CD4-positive, alpha-beta T cell (primary cell): ENCODE measurements at regions not wholly inside any gene's neighbourhood (a gene's known extent, or its start where the extent isn't known, plus 50 kb on each side); places are given as distances from the start of the nearest gene placed in this dataset.

Experiments used
- ATAC-seq: fragments of 200-7000 bp; cut with Tn5 transposase; one replicate; pipeline ENCODE4 v1.10.0; 2022; ENCODE audit warnings: mild to moderate bottlenecking; ENCODE audit not compliant: poor library complexity
- CTCF ChIA-PET: fragments of 350-600 bp; sonication (Branson Sonifier 250); formaldehyde crosslinking; loops from one replicate; lab custom pipeline; 2021; ENCODE audit warnings: antibody characterized with exemption, inconsistent platforms; lab: Charles Lee
- POLR2A ChIA-PET: fragments of 350-600 bp; sonication (Branson Sonifier 250); formaldehyde crosslinking; loops from one replicate; lab custom pipeline; 2021; ENCODE audit warnings: antibody characterized with exemption, inconsistent platforms; lab: Charles Lee
- DNase-seq, 14 experiments: peaks; one replicate each; pipeline ENCODE4 v3.0.0-alpha.2; 2013 to 2020; ENCODE audit warnings: mixed read lengths in 2 of 14
- H3K27ac ChIP-seq, 2 donors: one replicate each; pipeline versions ENCODE4 v1.5.1 to v1.7.0; 2013; ENCODE audit warnings: low read length in 2 of 2, low read depth in 1 of 2, mild to moderate bottlenecking in 1 of 2
- H3K27me3 ChIP-seq, 2 experiments: 1 replicate in 1 of 2; 2 replicates in 1 of 2; pipeline versions ENCODE4 v1.6.1 to v1.7.0; 2013; ENCODE audit warnings: low read length in 2 of 2, control low read depth in 1 of 2, mild to moderate bottlenecking in 1 of 2, moderate library complexity in 1 of 2; ENCODE audit not compliant: insufficient read depth in 2 of 2, control insufficient read depth in 1 of 2
- H3K36me3 ChIP-seq: one replicate; pipeline ENCODE4 v1.6.1; 2013; ENCODE audit warnings: low read length, control low read depth; ENCODE audit not compliant: insufficient read depth
- H3K4me1 ChIP-seq: one replicate; pipeline ENCODE4 v1.6.1; 2013; ENCODE audit warnings: low read length, control low read depth; ENCODE audit not compliant: insufficient read depth
- H3K4me3 ChIP-seq: one replicate; pipeline ENCODE4 v1.5.1; 2013; ENCODE audit warnings: mild to moderate bottlenecking, low read length, moderate library complexity
- H3K9me3 ChIP-seq, 2 experiments: 1 replicate in 1 of 2; 2 replicates in 1 of 2; pipeline versions ENCODE4 v1.6.1 to v1.7.0; 2013; ENCODE audit warnings: low read length in 2 of 2, mild to moderate bottlenecking in 2 of 2, control low read depth in 1 of 2, moderate library complexity in 1 of 2; ENCODE audit not compliant: control insufficient read depth in 1 of 2, insufficient read depth in 1 of 2
- H3K27ac Mint-ChIP-seq: one replicate; pipeline ENCODE4 v1.8.0; 2020; ENCODE audit warnings: mixed read lengths
- H3K27me3 Mint-ChIP-seq: one replicate; pipeline ENCODE4 v1.8.0; 2021; ENCODE audit warnings: mixed read lengths
- H3K36me3 Mint-ChIP-seq: one replicate; pipeline ENCODE4 v1.8.0; 2021; ENCODE audit warnings: low read depth, mixed read lengths
- H3K4me1 Mint-ChIP-seq: one replicate; pipeline ENCODE4 v1.8.0; 2021; ENCODE audit warnings: low read depth, mixed read lengths
- H3K4me3 Mint-ChIP-seq: one replicate; pipeline ENCODE4 v1.8.0; 2020; ENCODE audit warnings: mild to moderate bottlenecking, mixed read lengths
- H3K9me3 Mint-ChIP-seq: one replicate; pipeline ENCODE4 v1.8.0; 2020; ENCODE audit warnings: mixed read lengths
- intact Hi-C, 2 experiments: fragments of 100-400 bp; cut with DNase I in 1 of 2; cut with micrococcal nuclease in 1 of 2; formaldehyde crosslinking; loops; one replicate each; pipeline versions ENCODE4 v1.15.1 to v1.9.0; 2023 to 2025; cut with DNase I, micrococcal nuclease
- TF ChIP-seq, protein P1 (sequence below): fragments of 200-600 bp; IDR thresholded peaks from one replicate; pipeline ENCODE4 v1.8.0; 2022; ENCODE audit warnings: antibody characterized with exemption, mild to moderate bottlenecking

DNA sequence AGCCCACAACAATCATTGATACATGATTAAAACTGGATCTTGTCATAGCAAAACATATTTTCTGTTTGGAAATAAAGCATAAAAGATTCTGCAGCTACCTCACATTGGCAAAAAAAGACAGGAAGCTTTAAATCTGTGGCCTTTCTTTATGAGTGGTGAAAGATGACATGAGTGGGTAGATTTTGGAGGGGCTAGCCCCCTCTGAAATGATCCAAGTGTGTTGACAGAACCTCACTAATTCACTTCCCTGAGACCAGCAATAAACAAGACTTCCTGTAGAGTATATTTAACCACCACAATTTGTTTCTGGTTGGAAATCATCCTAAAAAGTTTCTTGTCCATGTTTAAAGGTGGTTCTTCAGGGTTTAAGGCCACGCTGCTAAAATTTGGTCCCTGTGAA, 530.8 kb downstream of the SPATA31D1 start:
- Histone ChIP-seq H3K9me3 (no peaks in the 10 kb centered on the region), H3K36me3 (no peaks in the 10 kb centered on the region), H3K27ac (no peak overlapping the region), H3K4me3 (no peak overlapping the region), H3K4me1 (no peaks in the 10 kb centered on the region), H3K27me3 (no peaks in the 10 kb centered on the region)
- Mint-ChIP-seq H3K36me3 (no peaks in the 10 kb centered on the region), H3K4me1 (no peaks in the 10 kb centered on the region), H3K4me3 (no peak overlapping the region), H3K27me3 (no peaks in the 10 kb centered on the region), H3K9me3 (peaks cover 4% of the 10 kb centered on the region), H3K27ac (no peak overlapping the region)
- intact Hi-C loops: no loop called here
- POLR2A ChIA-PET: no interaction called here
- no peak for ATAC-seq
- no peak for DNase-seq
- TF ChIP-seq, protein P1, sequence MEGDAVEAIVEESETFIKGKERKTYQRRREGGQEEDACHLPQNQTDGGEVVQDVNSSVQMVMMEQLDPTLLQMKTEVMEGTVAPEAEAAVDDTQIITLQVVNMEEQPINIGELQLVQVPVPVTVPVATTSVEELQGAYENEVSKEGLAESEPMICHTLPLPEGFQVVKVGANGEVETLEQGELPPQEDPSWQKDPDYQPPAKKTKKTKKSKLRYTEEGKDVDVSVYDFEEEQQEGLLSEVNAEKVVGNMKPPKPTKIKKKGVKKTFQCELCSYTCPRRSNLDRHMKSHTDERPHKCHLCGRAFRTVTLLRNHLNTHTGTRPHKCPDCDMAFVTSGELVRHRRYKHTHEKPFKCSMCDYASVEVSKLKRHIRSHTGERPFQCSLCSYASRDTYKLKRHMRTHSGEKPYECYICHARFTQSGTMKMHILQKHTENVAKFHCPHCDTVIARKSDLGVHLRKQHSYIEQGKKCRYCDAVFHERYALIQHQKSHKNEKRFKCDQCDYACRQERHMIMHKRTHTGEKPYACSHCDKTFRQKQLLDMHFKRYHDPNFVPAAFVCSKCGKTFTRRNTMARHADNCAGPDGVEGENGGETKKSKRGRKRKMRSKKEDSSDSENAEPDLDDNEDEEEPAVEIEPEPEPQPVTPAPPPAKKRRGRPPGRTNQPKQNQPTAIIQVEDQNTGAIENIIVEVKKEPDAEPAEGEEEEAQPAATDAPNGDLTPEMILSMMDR: no peak
- CTCF ChIA-PET: interaction anchor here (0.6 kb wide), 1 partner anchor 609 kb away, joined by 3 read pairs; no protein-coding TSS in a partner anchor

DNA sequence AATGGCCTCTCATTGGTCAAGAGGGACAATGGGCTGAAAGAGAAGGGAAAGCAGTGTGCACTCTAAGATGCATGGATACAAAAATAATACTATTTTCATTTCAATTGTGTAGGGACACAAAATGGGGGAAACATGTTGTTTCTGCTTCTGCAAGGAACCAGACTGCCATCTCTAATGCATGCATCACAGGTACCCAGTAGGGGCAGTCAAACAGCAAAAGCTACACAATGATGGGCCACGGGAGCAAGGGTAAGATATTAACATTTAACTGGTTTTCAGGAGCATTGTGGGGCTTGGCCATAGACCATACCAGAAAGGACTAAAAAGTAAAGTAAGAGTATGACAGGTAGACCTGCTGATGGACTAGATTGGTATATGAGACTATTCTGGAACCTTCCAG, 535.8 kb downstream of the SPATA31D1 start:
- TF ChIP-seq, protein P1: no peak
- H3K9me3 Mint-ChIP-seq: peaks cover 5% of the 10 kb centered on the region
- no peak for ATAC-seq
- intact Hi-C loops: no loop called here
- no peak for DNase-seq
- no peaks in the 10 kb centered on the region for H3K27me3 ChIP-seq
- peaks cover 3 to 6% of the 10 kb centered on the region in 2 experiments for H3K9me3 ChIP-seq
- no peaks in the 10 kb centered on the region for H3K36me3 Mint-ChIP-seq
- no peaks in the 10 kb centered on the region for H3K4me1 ChIP-seq
- POLR2A ChIA-PET: no interaction called here
- no peaks in the 10 kb centered on the region for H3K27me3 Mint-ChIP-seq
- CTCF ChIA-PET: no interaction called here
- no peak overlapping the region for H3K27ac ChIP-seq
- H3K4me3 ChIP-seq: no peak overlapping the region
- H3K4me3 Mint-ChIP-seq: no peak overlapping the region
- no peaks in the 10 kb centered on the region for H3K36me3 ChIP-seq
- no peak overlapping the region for H3K27ac Mint-ChIP-seq
- H3K4me1 Mint-ChIP-seq: no peaks in the 10 kb centered on the region

DNA sequence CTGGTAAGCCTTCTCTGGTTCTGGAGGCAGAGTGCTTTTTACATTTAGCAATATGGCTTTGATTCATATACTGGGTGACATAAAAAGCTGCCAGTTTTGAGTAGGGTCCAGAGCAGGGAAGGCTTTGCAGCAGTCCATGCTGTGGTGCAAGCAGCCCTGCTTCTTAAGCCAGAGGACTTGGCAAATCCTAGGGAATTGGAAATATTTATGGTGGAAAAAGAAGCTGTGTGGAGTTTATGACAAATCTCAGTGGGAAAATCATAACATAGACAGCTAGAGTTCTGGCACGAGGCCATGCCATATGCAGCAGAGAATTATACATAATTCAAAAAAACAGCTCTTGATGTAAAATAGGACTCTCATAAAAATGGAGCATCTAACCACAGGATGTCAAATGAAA, 536.4 kb downstream of the RASEF start:
- Mint-ChIP-seq H3K4me1 (no peaks in the 10 kb centered on the region), H3K27ac (no peak overlapping the region), H3K9me3 (peaks cover 5% of the 10 kb centered on the region), H3K27me3 (no peaks in the 10 kb centered on the region), H3K4me3 (no peak overlapping the region), H3K36me3 (no peaks in the 10 kb centered on the region)
- ATAC-seq (no peak), DNase-seq (no peak)
- Histone ChIP-seq H3K4me1 (no peaks in the 10 kb centered on the region), H3K9me3 (peaks cover 3 to 6% of the 10 kb centered on the region in 2 experiments), H3K36me3 (no peaks in the 10 kb centered on the region), H3K27ac (no peak overlapping the region), H3K27me3 (no peaks in the 10 kb centered on the region), H3K4me3 (no peak overlapping the region)
- ChIA-PET CTCF (no interaction called here), POLR2A (no interaction called here)
- TF ChIP-seq, protein P1: no peak
- intact Hi-C loops: no loop called here
